ENCODE measurements at regions not wholly inside any gene's neighbourhood (a gene's known extent, or its start where the extent isn't known, plus 50 kb on each side); places are given as distances from the start of the nearest gene placed in this dataset.

DNA sequence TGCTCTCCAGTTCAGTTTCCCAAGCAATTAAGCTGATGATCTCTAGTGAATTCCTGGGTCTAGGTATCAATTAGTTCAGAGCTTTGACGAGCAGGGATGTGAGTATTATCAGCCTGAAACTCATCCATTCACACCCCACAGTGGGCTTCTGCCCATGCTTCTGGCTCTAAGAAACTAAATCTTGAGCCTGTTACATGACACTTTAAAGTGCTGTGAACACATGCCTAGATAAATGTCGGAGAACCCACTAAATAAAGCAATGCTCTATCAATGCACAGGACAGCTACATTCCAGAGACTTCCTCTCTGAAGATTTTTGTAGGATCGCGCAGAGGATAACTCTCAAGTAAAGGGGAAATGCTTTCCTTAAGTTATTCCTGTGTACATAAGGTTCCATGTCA lies 356.5 kb upstream of the TNP1 start:
- H3K36me3 ChIP-seq (replicated peaks in 1 of 2; ENCODE audit: control extremely low read depth in 1 of 2, control insufficient read depth in 1 of 2, extremely low read depth in 1 of 2, insufficient read depth in 2 of 2, low read length in 1 of 2) = no peaks in the 10 kb centered on the region
- H2AFZ ChIP-seq (ENCODE audit: insufficient read depth, low read depth, low read length, poor library complexity, severe bottlenecking) = no peak overlapping the region
- DNase-seq (no peak), ATAC-seq (ENCODE audit: low read depth) (no peak)
- Mint-ChIP-seq H3K9me3 (ENCODE audit: insufficient read depth) (peaks cover 3% of the 10 kb centered on the region), H3K4me3 (no peak overlapping the region), H3K27ac (no peak overlapping the region), H3K4me1 (peaks cover 6% of the 10 kb centered on the region), H3K27me3 (peaks cover 67% of the 10 kb centered on the region)
- H3K9me3 ChIP-seq (ENCODE audit: control extremely low read depth in 1 of 3, control insufficient read depth in 2 of 3, insufficient read depth in 1 of 3, low read length in 2 of 3) = peaks cover 0 to 8% (median 2%) of the 10 kb centered on the region in 3 donors
- intact Hi-C loops (cut with micrococcal nuclease) = no loop called here
- no peaks in the 10 kb centered on the region for H3K79me2 ChIP-seq (ENCODE audit: control insufficient read depth, insufficient read depth, low read length)
- 100% methylated on average over 1 of the region's 4 CpGs for WGBS (ENCODE audit: insufficient coverage)
- no peak overlapping the region for H3K4me3 ChIP-seq (ENCODE audit: control extremely low read depth in 1 of 5, extremely low read depth in 1 of 5, insufficient read depth in 1 of 5, low read depth in 2 of 5, low read length in 4 of 5)
- H3K27ac ChIP-seq (ENCODE audit: low read length in 2 of 2) = no peak overlapping the region
- H3K4me1 ChIP-seq (ENCODE audit: control insufficient read depth in 2 of 2, insufficient read depth in 2 of 2, low read length in 2 of 2) = no peaks in the 10 kb centered on the region
- H3K9ac ChIP-seq (ENCODE audit: low read length) = no peak overlapping the region
- CTCF ChIA-PET = interaction anchor here (0.5 kb wide), 1 partner anchor 8 kb away, joined by 4 read pairs; no protein-coding TSS in a partner anchor
- TF ChIP-seq, protein P1, sequence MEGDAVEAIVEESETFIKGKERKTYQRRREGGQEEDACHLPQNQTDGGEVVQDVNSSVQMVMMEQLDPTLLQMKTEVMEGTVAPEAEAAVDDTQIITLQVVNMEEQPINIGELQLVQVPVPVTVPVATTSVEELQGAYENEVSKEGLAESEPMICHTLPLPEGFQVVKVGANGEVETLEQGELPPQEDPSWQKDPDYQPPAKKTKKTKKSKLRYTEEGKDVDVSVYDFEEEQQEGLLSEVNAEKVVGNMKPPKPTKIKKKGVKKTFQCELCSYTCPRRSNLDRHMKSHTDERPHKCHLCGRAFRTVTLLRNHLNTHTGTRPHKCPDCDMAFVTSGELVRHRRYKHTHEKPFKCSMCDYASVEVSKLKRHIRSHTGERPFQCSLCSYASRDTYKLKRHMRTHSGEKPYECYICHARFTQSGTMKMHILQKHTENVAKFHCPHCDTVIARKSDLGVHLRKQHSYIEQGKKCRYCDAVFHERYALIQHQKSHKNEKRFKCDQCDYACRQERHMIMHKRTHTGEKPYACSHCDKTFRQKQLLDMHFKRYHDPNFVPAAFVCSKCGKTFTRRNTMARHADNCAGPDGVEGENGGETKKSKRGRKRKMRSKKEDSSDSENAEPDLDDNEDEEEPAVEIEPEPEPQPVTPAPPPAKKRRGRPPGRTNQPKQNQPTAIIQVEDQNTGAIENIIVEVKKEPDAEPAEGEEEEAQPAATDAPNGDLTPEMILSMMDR (IDR thresholded peaks at IDR 0.05) = no peak
- no peak for TF ChIP-seq EZH2 (IDR thresholded peaks at IDR 0.05; ENCODE audit: borderline replicate concordance, insufficient read depth, low read depth, low read length, poor library complexity, severe bottlenecking)
- H3K27me3 ChIP-seq (replicated peaks in 1 of 4; ENCODE audit: control extremely low read depth in 1 of 4, control insufficient read depth in 3 of 4, insufficient read depth in 4 of 4, low read length in 3 of 4) = peaks cover 2 to 26% (median 19%) of the 10 kb centered on the region in 4 experiments
- no peak overlapping the region for H3K4me2 ChIP-seq (replicated peaks; ENCODE audit: low read depth, low read length, poor library complexity, severe bottlenecking)
- POLR2A ChIA-PET = no interaction called here
- H4K20me1 ChIP-seq (ENCODE audit: control insufficient read depth, insufficient read depth, low read length, poor library complexity, severe bottlenecking) = no peaks in the 10 kb centered on the region

DNA sequence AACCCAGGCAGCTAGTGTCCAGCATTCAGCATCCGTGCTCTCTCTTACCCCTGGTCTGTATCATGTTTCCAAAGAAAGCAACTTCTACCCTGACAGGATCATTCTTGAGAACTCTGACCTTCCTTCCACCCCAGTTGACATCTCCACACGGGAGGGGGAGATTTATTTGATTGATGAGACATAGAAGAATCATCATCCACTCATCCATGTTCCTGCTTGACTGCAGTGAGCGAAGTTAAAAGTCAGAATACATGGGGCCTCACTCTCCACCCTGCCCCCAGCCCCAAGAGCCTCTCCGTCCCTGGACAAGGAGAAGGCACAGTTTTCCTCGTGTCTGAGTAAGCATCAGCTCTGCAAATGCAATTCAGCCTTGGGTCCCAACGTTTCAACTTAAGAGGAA lies 356.0 kb upstream of the TNP1 start:
- Histone ChIP-seq H3K9me3 (ENCODE audit: control extremely low read depth in 1 of 3, control insufficient read depth in 2 of 3, insufficient read depth in 1 of 3, low read length in 2 of 3) (peaks cover 0 to 8% (median 2%) of the 10 kb centered on the region in 3 donors), H3K4me3 (ENCODE audit: control extremely low read depth in 1 of 5, extremely low read depth in 1 of 5, insufficient read depth in 1 of 5, low read depth in 2 of 5, low read length in 4 of 5) (no peak overlapping the region), H3K27me3 (replicated peaks in 1 of 4; ENCODE audit: control extremely low read depth in 1 of 4, control insufficient read depth in 3 of 4, insufficient read depth in 4 of 4, low read length in 3 of 4) (peaks cover 0 to 23% (median 19%) of the 10 kb centered on the region in 4 experiments), H3K27ac (ENCODE audit: low read length in 2 of 2) (no peak overlapping the region), H3K36me3 (replicated peaks in 1 of 2; ENCODE audit: control extremely low read depth in 1 of 2, control insufficient read depth in 1 of 2, extremely low read depth in 1 of 2, insufficient read depth in 2 of 2, low read length in 1 of 2) (no peaks in the 10 kb centered on the region), H3K4me1 (ENCODE audit: control insufficient read depth in 2 of 2, insufficient read depth in 2 of 2, low read length in 2 of 2) (no peaks in the 10 kb centered on the region), H3K9ac (ENCODE audit: low read length) (no peak overlapping the region), H3K4me2 (replicated peaks; ENCODE audit: low read depth, low read length, poor library complexity, severe bottlenecking) (no peak overlapping the region), H4K20me1 (ENCODE audit: control insufficient read depth, insufficient read depth, low read length, poor library complexity, severe bottlenecking) (no peaks in the 10 kb centered on the region), H3K79me2 (ENCODE audit: control insufficient read depth, insufficient read depth, low read length) (no peaks in the 10 kb centered on the region), H2AFZ (ENCODE audit: insufficient read depth, low read depth, low read length, poor library complexity, severe bottlenecking) (no peak overlapping the region)
- intact Hi-C loops (cut with micrococcal nuclease) = no loop called here
- CTCF ChIA-PET = no interaction called here
- peaks cover 3% of the 10 kb centered on the region for H3K9me3 Mint-ChIP-seq (ENCODE audit: insufficient read depth)
- no peak overlapping the region for H3K4me3 Mint-ChIP-seq
- peaks cover 6% of the 10 kb centered on the region for H3K4me1 Mint-ChIP-seq
- POLR2A ChIA-PET = no interaction called here
- DNase-seq = no peak
- H3K27me3 Mint-ChIP-seq = peaks cover 67% of the 10 kb centered on the region
- ATAC-seq (ENCODE audit: low read depth) = no peak
- 74% methylated on average over 5 of the region's 6 CpGs for WGBS (ENCODE audit: insufficient coverage)
- no peak overlapping the region for H3K27ac Mint-ChIP-seq
- TF ChIP-seq, protein P1 (IDR thresholded peaks at IDR 0.05) = no peak
- TF ChIP-seq EZH2 (IDR thresholded peaks at IDR 0.05; ENCODE audit: borderline replicate concordance, insufficient read depth, low read depth, low read length, poor library complexity, severe bottlenecking) = no peak
